ENCODE measurements at regions not wholly inside any gene's neighbourhood (a gene's known extent, or its start where the extent isn't known, plus 50 kb on each side); places are given as distances from the start of the nearest gene placed in this dataset.

DNA sequence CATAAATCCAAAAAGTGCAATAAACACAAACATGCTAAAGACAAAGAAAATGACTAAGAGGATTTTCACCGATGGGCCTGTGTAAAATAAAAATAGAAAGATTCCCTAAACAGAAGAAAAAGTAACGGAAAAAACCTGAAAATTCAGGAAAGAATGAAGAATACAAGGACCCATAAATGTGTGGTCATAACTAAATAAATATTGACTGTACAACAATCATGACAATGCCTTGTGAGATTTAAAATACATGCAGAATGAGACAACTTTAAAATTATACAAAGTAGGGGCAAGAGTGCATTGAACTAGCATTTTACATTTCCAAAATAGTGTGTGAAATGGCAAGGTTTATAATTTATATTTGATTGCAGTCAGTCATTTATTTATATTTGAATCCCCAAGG lies 409.1 kb upstream of the ANKRD30A start:
- Histone ChIP-seq H3K9me3 (no peaks in the 10 kb centered on the region), H3K27me3 (no peaks in the 10 kb centered on the region), H3K27ac (no peak overlapping the region), H3K4me1 (no peaks in the 10 kb centered on the region), H3K4me3 (no peak overlapping the region), H3K36me3 (no peaks in the 10 kb centered on the region)
- intact Hi-C loops (cut with DNase I) = no loop called here
- ATAC-seq (no peak), FAIRE-seq (no peak), DNase-seq (no peak)
- WGBS, 2 donors = 80 to 95% methylated on average over 2 of the region's 2 CpGs
- TF ChIP-seq CTCF (IDR thresholded peaks at IDR 0.05) = no peak

DNA sequence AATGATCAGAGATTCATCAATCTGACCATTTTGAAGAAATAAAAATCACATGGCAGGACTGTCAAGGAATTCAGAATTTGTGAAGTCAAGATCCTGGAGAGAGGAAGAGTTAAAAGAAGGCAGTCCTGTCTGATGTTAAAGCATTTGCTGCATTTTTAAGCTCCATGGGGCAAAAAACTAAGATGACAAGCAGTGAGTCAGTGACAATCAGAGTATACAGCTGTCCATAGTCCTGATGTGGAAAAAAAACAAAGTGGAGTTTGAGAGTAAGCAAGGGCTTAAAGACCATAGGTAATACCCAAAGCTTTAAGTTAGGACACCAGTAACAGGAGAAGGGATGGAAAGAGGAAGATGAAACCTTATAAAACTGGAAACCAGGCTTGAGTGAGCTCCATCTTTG lies 412.7 kb upstream of the ANKRD30A start:
- FAIRE-seq = no peak
- H3K9me3 ChIP-seq = no peaks in the 10 kb centered on the region
- no peak overlapping the region for H3K27ac ChIP-seq
- no peaks in the 10 kb centered on the region for H3K4me1 ChIP-seq
- DNase-seq = no peak
- H3K4me3 ChIP-seq = no peak overlapping the region
- ATAC-seq = no peak
- intact Hi-C loops (cut with DNase I) = no loop called here
- no peak for TF ChIP-seq CTCF (IDR thresholded peaks at IDR 0.05)
- H3K27me3 ChIP-seq = no peaks in the 10 kb centered on the region
- H3K36me3 ChIP-seq = no peaks in the 10 kb centered on the region

- intact Hi-C loops (cut with DNase I) = no loop called here
- no peaks in the 10 kb centered on the region for H3K9me3 ChIP-seq
- DNase-seq (no peak), FAIRE-seq (no peak), ATAC-seq (no peak)
- H3K27me3 ChIP-seq = no peaks in the 10 kb centered on the region
- H3K27ac ChIP-seq = no peak overlapping the region
- no peaks in the 10 kb centered on the region for H3K4me1 ChIP-seq
- H3K4me3 ChIP-seq = no peak overlapping the region
- no peaks in the 10 kb centered on the region for H3K36me3 ChIP-seq
- WGBS, 2 donors = 76 to 86% methylated on average over 4 of the region's 4 CpGs
- no peak for TF ChIP-seq CTCF (IDR thresholded peaks at IDR 0.05)
Measured at GRCh38 chr10:36711361-36711760, 414.0 kb upstream of the ANKRD30A start.

- FAIRE-seq = no peak
- Histone ChIP-seq H3K27ac (no peak overlapping the region), H3K36me3 (no peaks in the 10 kb centered on the region), H3K9me3 (no peaks in the 10 kb centered on the region), H3K4me3 (no peak overlapping the region), H3K27me3 (no peaks in the 10 kb centered on the region), H3K4me1 (peaks cover 0 to 4% (median 0%) of the 10 kb centered on the region in 3 donors)
- intact Hi-C loops (cut with DNase I) = no loop called here
- TF ChIP-seq CTCF (IDR thresholded peaks at IDR 0.05) = no peak
- WGBS, 2 donors = 31 to 39% methylated on average over 2 of the region's 2 CpGs
- no peak for DNase-seq
- no peak for ATAC-seq
Measured at GRCh38 chr10:36704124-36704523, 421.3 kb upstream of the ANKRD30A start.

DNA sequence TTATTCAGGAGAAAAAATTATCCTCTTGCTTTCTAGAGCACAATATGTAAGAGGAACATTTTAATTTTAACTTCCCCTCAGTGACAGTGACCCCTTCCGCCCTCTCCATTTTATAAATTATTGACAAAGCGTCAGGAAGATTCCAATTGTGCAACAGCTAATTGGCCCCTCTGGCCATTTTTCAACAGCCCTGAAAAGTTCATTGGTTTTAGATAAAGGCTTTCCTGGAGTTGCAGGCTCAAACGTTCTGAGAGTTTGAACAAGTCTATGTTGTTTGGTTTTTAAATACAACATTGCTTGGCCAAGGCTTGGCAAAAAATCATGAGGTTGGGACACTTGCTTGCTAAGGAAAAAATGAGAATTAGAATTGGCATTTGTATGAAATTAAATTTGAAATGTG lies 422.2 kb upstream of the ANKRD30A start:
- WGBS, 2 donors = 9 to 18% methylated on average over 3 of the region's 3 CpGs
- FAIRE-seq = no peak
- no peak for ATAC-seq
- H3K4me1 ChIP-seq = peaks cover 0 to 4% (median 0%) of the 10 kb centered on the region in 3 donors
- no peaks in the 10 kb centered on the region for H3K9me3 ChIP-seq
- DNase-seq = no peak
- no peaks in the 10 kb centered on the region for H3K27me3 ChIP-seq
- no peaks in the 10 kb centered on the region for H3K36me3 ChIP-seq
- H3K4me3 ChIP-seq = no peak overlapping the region
- intact Hi-C loops (cut with DNase I) = no loop called here
- H3K27ac ChIP-seq = no peak overlapping the region
- no peak for TF ChIP-seq CTCF (IDR thresholded peaks at IDR 0.05)
